ENCODE measurements at regions not wholly inside any gene's neighbourhood (a gene's known extent, or its start where the extent isn't known, plus 50 kb on each side); places are given as distances from the start of the nearest gene placed in this dataset.

GRCh38 chr2:138867341-138867740, 87.2 kb upstream of the NXPH2 start:
- H2AFZ ChIP-seq (ENCODE audit: low read depth, low read length), result no peak overlapping the region
- no peak overlapping the region for H3K9ac ChIP-seq (ENCODE audit: low read length)
- H4K20me1 ChIP-seq (ENCODE audit: insufficient read depth), result no peaks in the 10 kb centered on the region
- no peaks in the 10 kb centered on the region for H3K79me2 ChIP-seq (replicated peaks; ENCODE audit: insufficient read depth, low read length)
- TF ChIP-seq CTCF (IDR thresholded peaks at IDR 0.05; ENCODE audit: poor library complexity, severe bottlenecking) (no peak), EZH2 (IDR thresholded peaks at IDR 0.05; ENCODE audit: borderline replicate concordance, insufficient read depth, low read length, poor library complexity, severe bottlenecking) (no peak), RAD21 (conservative IDR thresholded peaks at IDR 0.05) (no peak), MXI1 (conservative IDR thresholded peaks at IDR 0.05; ENCODE audit: poor library complexity, severe bottlenecking) (no peak), SMC3 (conservative IDR thresholded peaks at IDR 0.05; ENCODE audit: poor library complexity) (no peak), POLR2AphosphoS5 (IDR thresholded peaks at IDR 0.05) (no peak), EP300 (conservative IDR thresholded peaks at IDR 0.05; ENCODE audit: poor library complexity, severe bottlenecking) (no peak), TAF1 (IDR thresholded peaks at IDR 0.05; ENCODE audit: low read depth) (no peak), REST (IDR thresholded peaks at IDR 0.05; ENCODE audit: borderline replicate concordance) (no peak)
- no peaks in the 10 kb centered on the region for H3K36me3 ChIP-seq (ENCODE audit: insufficient read depth, low read length)
- H3K27me3 ChIP-seq (ENCODE audit: insufficient read depth, low read depth, low read length), result no peaks in the 10 kb centered on the region
- H3K9me3 ChIP-seq (ENCODE audit: low read length), result no peaks in the 10 kb centered on the region
- no peak overlapping the region for H3K4me2 ChIP-seq (ENCODE audit: low read length)
- H3K4me3 ChIP-seq (ENCODE audit: low read length), result no peak overlapping the region
- H3K9me2 ChIP-seq (ENCODE audit: insufficient read depth, low read length), result no peaks in the 10 kb centered on the region
- no peak overlapping the region for H3K27ac ChIP-seq (ENCODE audit: low read length)
- no peaks in the 10 kb centered on the region for H3F3A ChIP-seq (ENCODE audit: insufficient read depth, low read length, poor library complexity, severe bottlenecking)

GRCh38 chr2:138866797-138867196, 86.6 kb upstream of the NXPH2 start:
- Histone ChIP-seq H3K79me2 (replicated peaks; ENCODE audit: insufficient read depth, low read length) (no peaks in the 10 kb centered on the region), H2AFZ (ENCODE audit: low read depth, low read length) (no peak overlapping the region), H3K9me2 (ENCODE audit: insufficient read depth, low read length) (no peaks in the 10 kb centered on the region), H4K20me1 (ENCODE audit: insufficient read depth) (no peaks in the 10 kb centered on the region), H3K9me3 (ENCODE audit: low read length) (no peaks in the 10 kb centered on the region), H3K36me3 (ENCODE audit: insufficient read depth, low read length) (no peaks in the 10 kb centered on the region), H3K4me3 (ENCODE audit: low read length) (no peak overlapping the region), H3K27me3 (ENCODE audit: insufficient read depth, low read depth, low read length) (no peaks in the 10 kb centered on the region), H3F3A (ENCODE audit: insufficient read depth, low read length, poor library complexity, severe bottlenecking) (no peaks in the 10 kb centered on the region), H3K9ac (ENCODE audit: low read length) (no peak overlapping the region), H3K4me2 (ENCODE audit: low read length) (no peak overlapping the region), H3K27ac (ENCODE audit: low read length) (no peak overlapping the region)
- TF ChIP-seq EZH2 (IDR thresholded peaks at IDR 0.05; ENCODE audit: borderline replicate concordance, insufficient read depth, low read length, poor library complexity, severe bottlenecking) (no peak), RAD21 (conservative IDR thresholded peaks at IDR 0.05) (no peak), CTCF (IDR thresholded peaks at IDR 0.05; ENCODE audit: poor library complexity, severe bottlenecking) (no peak), REST (IDR thresholded peaks at IDR 0.05; ENCODE audit: borderline replicate concordance) (no peak), MXI1 (conservative IDR thresholded peaks at IDR 0.05; ENCODE audit: poor library complexity, severe bottlenecking) (no peak), POLR2AphosphoS5 (IDR thresholded peaks at IDR 0.05) (peak; percentile 84), SMC3 (conservative IDR thresholded peaks at IDR 0.05; ENCODE audit: poor library complexity) (no peak), TAF1 (IDR thresholded peaks at IDR 0.05; ENCODE audit: low read depth) (no peak), EP300 (conservative IDR thresholded peaks at IDR 0.05; ENCODE audit: poor library complexity, severe bottlenecking) (peak; percentile 92)
